ENCODE measurements at regions not wholly inside any gene's neighbourhood (a gene's known extent, or its start where the extent isn't known, plus 50 kb on each side); places are given as distances from the start of the nearest gene placed in this dataset.

DNA sequence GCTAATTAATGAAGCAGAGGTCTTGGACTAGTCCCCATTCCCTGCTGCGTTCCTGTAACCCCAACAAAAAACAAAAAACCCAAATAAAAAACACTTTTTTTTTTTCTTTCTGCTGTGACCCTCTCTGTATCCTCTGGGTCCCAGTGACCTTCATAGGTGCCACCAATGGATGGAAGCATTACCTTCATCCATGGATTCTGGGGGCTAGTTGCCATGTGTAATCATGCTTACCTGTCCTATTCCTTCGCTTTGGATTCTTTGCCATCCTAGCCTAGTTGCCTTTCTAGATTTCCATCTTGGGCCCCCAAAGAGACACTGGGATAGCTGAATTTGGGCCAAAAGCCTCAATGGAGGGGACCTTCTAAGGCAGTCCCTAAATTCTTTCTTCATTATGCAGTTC is 1208.7 kb downstream of the BRINP3 start:
- TF ChIP-seq, protein P1, sequence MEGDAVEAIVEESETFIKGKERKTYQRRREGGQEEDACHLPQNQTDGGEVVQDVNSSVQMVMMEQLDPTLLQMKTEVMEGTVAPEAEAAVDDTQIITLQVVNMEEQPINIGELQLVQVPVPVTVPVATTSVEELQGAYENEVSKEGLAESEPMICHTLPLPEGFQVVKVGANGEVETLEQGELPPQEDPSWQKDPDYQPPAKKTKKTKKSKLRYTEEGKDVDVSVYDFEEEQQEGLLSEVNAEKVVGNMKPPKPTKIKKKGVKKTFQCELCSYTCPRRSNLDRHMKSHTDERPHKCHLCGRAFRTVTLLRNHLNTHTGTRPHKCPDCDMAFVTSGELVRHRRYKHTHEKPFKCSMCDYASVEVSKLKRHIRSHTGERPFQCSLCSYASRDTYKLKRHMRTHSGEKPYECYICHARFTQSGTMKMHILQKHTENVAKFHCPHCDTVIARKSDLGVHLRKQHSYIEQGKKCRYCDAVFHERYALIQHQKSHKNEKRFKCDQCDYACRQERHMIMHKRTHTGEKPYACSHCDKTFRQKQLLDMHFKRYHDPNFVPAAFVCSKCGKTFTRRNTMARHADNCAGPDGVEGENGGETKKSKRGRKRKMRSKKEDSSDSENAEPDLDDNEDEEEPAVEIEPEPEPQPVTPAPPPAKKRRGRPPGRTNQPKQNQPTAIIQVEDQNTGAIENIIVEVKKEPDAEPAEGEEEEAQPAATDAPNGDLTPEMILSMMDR (IDR thresholded peaks at IDR 0.05; ENCODE audit: low read depth, low read length), result no peak
- H3K4me3 ChIP-seq (ENCODE audit: low read depth, low read length), result no peak overlapping the region

DNA sequence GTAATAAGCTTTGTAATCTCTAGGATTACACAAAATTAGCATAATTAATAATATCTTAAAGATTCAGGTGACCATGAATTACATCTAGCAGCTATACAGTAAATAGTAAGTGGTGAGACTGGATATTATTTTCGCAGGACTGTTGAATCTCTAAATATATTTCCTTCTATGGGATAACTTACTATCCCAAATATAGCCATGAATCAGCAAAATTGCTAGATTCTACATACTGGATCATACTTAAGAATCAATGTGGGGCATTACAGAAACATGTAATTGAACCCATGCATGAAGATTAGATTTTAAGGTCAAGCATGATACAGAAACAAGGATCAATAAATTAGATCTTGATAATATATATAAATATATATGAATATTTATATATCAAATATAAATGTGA is 1203.4 kb downstream of the BRINP3 start:
- TF ChIP-seq, protein P1 (IDR thresholded peaks at IDR 0.05; ENCODE audit: low read depth, low read length), result no peak
- H3K4me3 ChIP-seq (ENCODE audit: low read depth, low read length), result no peak overlapping the region

DNA sequence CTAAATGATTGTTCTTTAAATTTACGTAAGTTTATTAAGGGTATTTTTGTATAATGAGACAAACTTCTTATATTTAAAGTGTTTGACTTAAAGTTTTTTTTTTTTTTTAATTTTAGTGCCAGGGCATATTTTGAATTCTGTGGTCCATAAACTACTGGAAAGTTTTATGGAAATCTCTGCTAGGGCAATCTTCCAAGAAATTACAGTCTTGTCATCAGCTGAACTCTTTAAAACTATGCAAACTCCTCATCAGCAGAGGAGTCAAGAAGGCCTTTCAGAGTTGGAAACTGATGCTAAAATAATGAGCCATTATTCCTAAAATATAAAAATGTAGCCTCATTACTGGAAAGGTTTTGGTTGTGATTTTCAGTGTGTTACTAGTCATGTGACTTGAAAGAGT is 1201.9 kb downstream of the BRINP3 start:
- H3K4me3 ChIP-seq (ENCODE audit: low read depth, low read length), result no peak overlapping the region
- TF ChIP-seq, protein P1 (IDR thresholded peaks at IDR 0.05; ENCODE audit: low read depth, low read length), result no peak

DNA sequence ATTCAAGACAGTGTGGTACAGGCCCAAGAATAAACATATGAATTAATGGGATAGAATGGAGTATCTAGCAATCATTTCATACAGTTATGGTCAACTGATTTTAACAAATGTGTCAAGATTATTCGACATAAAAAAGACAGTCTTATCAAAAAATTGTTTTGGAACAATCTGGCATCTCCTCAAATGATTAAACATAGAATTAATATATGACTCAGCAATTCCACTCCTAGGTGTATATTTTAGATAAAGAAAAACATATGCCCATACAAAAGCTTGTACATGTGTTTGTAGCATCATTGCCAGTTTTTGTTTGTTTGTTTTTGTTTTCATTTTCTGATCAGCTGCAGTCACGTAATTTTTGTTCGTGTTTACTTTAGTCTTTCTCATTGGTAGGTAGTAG is 1188.3 kb downstream of the BRINP3 start:
- no peak overlapping the region for H3K4me3 ChIP-seq (ENCODE audit: low read depth, low read length)
- TF ChIP-seq, protein P1 (IDR thresholded peaks at IDR 0.05; ENCODE audit: low read depth, low read length), result no peak

DNA sequence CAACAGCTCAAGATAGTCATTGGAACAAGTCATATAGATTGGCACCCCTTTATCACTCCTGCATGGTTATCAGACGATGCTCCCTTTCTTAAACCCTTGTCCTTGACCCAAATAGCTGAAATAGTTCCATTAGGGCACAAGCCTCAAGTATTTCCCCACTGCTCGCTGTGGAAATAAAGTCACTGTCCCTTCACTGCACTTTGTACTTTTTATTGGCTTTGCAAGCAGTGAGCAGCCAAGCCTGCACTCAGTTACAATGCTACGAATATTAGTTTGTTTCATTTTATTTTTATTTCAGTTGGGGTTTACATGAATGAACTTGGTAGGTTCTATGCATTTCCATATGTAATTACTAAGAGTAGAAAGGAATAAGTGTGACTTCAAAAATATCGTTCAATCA is 1176.4 kb downstream of the BRINP3 start:
- no peak overlapping the region for H3K4me3 ChIP-seq (ENCODE audit: low read depth, low read length)

DNA sequence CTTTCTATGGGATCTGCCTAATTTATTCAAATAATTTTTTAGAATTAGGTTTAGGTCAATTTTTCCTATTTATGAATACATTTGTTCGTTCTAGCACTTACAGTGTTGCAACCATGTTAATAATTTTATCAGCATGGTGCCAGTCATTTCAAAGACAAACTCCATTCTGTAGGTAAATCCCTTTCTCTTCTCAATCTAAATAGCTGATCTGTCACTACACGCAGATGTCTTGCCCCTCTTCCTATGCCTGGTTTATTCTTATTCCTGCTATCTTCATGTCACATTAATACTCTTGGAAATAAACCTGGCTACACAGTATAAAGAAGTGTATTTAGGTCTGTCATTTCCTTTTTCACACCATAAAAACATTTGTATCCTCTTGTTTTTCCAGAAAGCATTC is 1172.4 kb downstream of the BRINP3 start:
- no peak overlapping the region for H3K4me3 ChIP-seq (ENCODE audit: low read depth, low read length)
- TF ChIP-seq, protein P1 (IDR thresholded peaks at IDR 0.05; ENCODE audit: low read depth, low read length), result no peak

More for the DNA sequence above, 1176.4 kb downstream of the BRINP3 start:
- TF ChIP-seq, protein P1 (IDR thresholded peaks at IDR 0.05; ENCODE audit: low read depth, low read length), result no peak

DNA sequence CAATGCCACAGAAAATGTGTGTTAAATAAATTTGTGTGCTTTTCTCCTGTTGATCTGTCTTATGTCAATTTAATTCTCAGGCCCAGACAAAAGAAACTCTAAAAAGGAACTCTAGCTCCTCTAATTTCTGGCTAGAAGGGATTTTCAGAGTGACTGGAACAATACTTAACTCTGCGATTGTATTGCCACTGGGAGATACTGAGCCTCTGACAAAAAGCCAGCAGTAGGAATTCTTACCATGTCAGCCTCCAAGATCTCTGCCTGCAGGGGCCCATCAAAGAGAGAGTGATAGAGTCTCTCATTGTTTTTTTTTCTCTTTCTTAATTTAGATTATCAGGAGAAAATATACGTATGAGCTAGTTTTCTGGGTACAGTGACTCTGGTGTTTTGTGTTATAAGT is 1165.7 kb downstream of the BRINP3 start:
- TF ChIP-seq, protein P1 (IDR thresholded peaks at IDR 0.05; ENCODE audit: low read depth, low read length), result no peak
- H3K4me3 ChIP-seq (ENCODE audit: low read depth, low read length), result no peak overlapping the region

Measured in WI38 (cell line).